Kidney glomerular epithelial cell (primary cell): ENCODE measurements at regions not wholly inside any gene's neighbourhood (a gene's known extent, or its start where the extent isn't known, plus 50 kb on each side); places are given as distances from the start of the nearest gene placed in this dataset.
A peak's percentile ranks its signal among the peaks of the same experiment; 100 is the strongest.

ENCODE experiments used
- DNase-seq: peaks from one replicate; lab custom pipeline; 2025; lab: John Stamatoyannopoulos, UW

- no peak for DNase-seq
Measured at GRCh38 chr5:148012801-148013200, 51.0 kb upstream of the SPINK5 start.

DNA sequence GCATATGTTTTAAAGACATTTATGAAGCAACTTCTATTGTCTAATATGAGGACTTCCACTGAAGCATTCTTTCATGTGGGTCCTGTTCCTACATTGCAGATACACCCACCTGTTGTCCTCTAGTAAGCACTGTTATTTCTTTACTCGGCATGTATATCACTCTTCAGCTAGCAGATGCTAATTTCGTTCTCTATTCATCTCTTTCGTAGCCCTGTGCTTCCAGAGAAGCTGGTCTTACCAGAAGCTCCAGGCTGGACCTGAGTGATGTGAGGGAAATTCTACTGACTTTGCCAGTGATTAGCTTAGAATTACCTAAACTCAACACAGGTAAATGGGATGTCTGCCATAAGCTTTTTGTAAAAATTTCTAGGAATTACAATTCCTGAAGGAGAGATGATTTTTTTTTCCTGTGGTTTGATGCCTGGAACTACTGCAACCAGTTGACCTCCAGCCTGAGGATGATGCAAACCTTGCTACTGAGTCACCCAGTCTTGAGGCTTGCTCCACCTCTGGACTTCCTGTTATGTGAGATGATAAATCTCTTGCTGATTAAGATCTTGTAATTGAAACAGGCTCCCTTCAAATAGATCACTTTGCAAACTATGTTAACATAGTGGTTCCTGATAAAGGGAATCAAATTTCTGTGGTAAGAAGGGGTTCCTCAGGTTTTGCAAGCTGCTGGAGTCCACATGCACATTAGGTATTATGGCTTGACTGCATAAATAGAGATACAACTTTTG is 52.2 kb upstream of the SPINK5 start:
- peak; percentile 51 for DNase-seq

DNA sequence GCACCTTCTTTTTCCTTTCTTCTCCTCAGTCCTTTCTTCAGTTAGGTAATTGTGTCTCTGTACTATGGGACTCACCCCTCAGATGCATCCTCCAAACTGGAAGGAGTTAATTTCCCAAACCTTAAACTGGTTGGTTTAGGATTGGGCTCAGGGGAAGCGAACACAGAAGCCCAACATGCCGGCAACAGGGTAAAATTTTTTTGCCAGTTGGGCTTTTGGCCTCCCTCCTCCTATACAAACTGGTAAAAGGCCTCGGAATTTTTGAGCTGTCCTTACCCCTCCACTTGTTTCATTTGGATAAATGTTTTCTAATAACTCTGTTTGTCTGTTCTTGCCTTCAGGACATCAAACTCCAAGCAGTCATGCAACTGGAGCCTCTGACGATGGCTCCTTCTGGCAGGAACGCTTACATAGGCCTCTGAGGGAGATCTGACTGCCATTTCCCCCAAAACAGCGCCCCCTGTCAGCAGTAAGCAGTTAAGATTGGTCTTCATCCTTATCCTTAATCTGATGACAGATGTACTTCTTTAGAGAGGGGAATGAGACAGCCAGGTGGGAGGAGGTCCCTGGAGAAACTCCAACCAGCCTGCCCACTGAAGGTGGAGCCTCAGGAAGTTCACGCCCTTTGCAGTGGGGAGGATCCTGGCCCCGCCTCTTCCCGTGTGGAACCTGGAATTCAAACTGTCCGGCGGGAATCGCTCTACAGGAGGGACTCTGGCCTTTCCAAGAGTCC is 57.8 kb upstream of the SPINK5 start:
- no peak for DNase-seq

DNA sequence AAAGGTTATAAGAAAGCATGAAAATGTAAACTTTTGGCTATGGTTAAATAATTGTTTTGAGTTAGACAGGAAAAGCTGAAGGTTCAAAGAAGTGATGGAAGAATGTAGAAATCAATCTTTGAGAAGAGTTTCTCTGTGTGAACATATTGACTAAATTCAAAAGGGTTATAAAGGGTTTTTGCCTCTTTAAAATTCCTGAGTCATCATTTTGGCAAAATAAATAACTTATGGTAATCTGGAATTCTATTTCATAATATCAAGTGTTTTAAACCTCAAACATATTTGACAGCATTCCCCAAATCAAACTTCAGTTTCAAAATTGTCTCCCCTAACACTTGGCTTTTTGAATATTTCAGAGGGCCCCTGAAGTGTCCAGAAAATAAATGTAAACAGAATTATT is 60.6 kb upstream of the SPINK5 start:
- no peak for DNase-seq

DNA sequence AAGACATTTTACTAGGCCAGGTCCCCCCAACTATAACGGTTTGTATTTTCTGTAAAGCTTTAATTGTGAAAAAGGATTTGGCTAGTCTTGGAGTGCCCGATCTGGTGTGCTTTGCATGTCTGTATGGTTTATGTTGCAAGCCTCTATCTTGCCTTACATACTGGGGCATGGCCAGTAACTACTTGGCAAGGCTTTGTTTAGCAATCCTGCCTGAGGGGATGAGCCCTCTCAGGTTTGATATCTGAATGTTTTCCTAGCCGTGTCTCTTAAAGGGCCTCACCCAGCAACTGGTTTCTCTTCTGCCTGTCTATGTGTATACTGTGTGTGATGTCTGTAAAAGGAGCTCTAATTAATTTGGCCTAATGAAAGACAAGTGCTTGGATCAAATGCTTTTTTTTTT is 61.3 kb upstream of the SPINK5 start:
- no peak for DNase-seq

GRCh38 chr5:148000036-148000435 is 63.7 kb upstream of the SPINK5 start:
- DNase-seq, result no peak

GRCh38 chr5:147998704-147999103 is 65.1 kb upstream of the SPINK5 start:
- no peak for DNase-seq

GRCh38 chr5:147997486-147997885 is 66.3 kb upstream of the SPINK5 start:
- DNase-seq, result no peak

DNA sequence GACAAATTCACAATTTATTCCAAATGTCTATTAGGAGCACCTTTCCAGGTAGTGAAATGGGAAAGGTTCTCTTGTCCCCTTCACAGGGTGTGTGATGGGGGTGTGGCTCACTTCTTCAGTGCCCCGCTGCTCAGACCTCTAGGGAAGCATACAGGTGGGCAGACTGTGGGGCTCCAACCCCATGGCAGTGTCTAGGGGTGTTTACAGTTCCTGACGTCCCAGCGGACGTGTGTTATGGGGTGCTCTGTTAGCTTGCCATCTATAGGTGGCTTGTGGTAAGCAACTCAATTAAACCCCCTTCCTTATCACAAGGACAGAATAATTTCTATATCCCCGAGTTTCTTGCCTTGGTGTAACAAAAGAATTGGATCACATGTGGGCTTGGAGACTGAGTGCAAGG is 67.4 kb upstream of the SPINK5 start:
- DNase-seq, result no peak

- DNase-seq, result no peak
Measured at GRCh38 chr5:147995846-147996245, 67.9 kb upstream of the SPINK5 start.

DNA sequence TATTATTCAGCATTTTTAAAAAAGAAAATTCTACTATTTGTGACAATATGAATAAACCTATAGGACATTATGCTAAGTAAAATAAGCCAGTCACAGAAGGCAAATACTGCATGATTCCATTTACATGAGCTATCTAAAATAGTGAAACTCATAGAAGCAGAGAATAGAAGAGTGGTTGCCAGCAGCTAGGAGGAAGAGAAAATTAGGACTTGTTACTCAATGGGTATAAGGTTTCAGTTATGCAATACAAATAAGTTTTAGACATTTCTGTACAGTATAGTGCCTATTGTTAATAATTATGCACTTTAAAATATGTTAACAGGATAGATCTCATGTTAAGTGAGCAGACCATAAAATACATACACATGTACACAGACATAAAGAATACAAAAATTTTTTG is 73.8 kb upstream of the SPINK5 start:
- DNase-seq, result no peak

- no peak for DNase-seq
Measured at GRCh38 chr5:147989239-147989638, 74.5 kb upstream of the SPINK5 start.

GRCh38 chr5:147986134-147986757 is 77.5 kb upstream of the SPINK5 start:
- no peak for DNase-seq

- DNase-seq, result no peak
Measured at GRCh38 chr5:147985608-147986007, 78.2 kb upstream of the SPINK5 start.

- DNase-seq, result no peak
Measured at GRCh38 chr5:147983742-147984141, 77.4 kb upstream of the C5orf46 start.

DNA sequence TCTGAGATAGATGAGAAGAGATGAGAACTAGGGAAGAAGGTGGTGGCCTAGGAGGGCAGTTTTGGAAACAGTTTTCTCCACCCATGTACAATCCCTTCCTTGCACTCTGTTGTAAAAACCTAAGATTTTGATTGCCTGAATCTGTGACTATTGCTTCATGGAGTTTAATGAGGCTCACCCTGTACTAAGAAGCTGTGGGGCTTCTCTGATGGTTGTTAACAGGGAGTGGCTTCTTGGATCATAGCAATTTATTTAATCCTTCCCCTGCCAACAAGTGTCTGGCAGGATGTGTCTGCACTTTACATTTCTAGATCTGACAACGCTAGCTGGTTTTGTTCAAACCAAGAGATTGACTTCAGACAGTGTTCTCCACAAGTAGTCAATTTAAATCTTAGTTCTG is 74.7 kb upstream of the C5orf46 start:
- no peak for DNase-seq

GRCh38 chr5:147979761-147980160 is 73.4 kb upstream of the C5orf46 start:
- no peak for DNase-seq

DNA sequence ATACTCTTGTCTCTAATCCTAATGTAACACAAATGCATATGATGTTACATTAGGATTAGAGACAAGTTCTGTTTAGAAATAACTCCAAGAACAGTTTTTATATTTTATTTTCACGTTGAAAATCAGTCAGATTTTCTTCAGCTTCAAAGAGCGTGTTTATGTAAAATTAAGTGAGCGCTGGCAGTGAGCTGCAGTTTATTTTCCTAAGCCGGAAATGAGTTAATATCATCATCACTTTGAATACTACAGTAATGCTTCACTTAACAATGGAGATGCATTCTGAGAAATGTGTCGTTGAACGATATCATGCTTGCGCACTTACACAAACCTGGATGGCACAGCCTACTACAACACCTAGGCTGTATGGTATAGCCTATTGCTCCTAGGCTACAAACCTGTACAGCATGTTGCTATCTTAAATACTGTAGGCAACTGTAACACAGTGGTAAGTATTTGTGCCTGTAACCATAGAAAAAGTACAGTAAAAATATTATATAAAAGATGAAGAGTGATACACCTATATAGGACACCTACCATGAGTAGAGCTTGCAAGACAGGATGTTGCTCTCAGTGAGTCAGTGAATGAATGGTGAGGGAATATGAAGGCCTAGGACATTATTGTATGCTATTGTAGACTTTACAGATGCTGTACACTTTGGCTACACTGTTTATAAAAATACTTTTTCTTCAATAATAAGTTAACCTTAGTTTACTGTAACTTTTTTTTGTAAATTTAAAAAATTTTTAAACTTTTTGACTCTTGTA is 65.9 kb upstream of the C5orf46 start:
- DNase-seq, result no peak

DNA sequence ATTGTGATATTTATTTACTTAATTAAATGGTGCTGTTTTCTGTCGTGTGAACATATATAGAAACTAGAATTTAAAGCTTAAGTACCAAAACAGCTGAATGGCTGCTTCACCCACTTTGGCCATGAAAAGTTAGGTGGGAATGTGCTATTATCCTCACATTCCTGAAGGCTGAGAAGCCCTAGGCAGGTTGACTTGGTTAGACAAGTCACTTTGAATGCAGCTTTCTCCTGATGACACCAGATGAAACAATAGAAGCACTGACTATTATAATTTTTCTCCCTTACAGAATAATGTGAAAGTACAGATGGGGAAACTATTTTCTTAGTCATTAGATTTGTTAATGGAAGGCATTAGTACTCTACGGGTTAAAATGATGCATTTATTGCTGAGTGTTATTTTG is 65.1 kb upstream of the C5orf46 start:
- no peak for DNase-seq

DNA sequence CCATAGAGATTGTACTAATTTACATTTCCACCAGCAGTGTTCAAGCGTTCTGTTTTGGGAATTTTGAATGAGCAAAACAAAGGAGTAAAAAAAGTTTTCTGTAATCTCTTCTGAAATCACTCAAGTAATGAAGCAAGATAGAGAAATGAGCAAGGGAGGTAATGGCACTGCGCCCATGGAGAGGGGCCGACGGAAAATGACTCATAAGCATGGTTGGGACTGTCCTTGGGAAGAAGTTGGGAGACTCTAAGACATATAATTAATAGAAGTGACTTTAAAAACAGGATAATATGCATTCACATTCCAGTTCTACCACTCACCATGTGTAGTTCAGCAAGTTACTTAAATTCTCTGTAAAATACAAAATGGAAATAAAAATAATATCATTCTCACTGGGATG is 62.5 kb upstream of the C5orf46 start:
- DNase-seq, result no peak

- no peak for DNase-seq
Measured at GRCh38 chr5:147966829-147967228, 60.5 kb upstream of the C5orf46 start.

DNA sequence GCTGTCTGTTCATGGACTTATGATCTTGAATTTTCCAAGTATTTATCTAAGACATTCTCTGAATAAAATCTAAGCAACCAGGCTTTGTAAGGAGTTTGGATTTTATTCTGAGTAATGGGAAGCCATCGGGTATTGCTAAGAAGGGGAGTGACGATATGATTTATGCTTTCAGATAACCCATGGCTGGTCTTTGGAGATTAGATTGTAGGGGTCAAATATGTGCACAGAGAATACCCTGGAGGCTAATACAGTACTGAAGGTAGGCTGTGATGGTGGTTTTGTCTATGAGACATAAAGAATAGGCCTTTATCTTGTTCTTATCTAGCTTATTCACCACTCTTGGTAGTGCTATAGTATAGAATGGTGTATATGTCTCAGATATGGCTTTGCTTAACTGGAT is 60.0 kb upstream of the C5orf46 start:
- DNase-seq, result no peak

DNA sequence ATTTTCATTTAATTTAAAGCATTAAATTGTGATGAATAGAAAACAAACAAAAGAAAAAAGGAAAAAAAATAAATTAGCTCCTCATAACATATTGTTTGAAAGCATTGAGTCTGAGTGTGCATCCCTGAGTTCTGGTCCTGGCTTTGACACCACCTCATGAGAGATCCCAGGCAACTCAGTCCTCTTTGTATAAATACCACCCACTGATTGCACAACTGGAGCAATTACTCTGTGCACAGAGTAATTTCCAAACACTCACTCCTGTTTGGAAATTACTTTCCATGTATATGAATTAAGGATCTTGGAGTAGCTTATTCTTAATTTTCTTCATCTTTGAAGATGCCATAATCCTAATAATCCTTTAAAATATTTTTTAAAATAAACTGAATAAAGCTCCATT is 59.4 kb upstream of the C5orf46 start:
- DNase-seq, result no peak
